ENCODE measurements at regions not wholly inside any gene's neighbourhood (a gene's known extent, or its start where the extent isn't known, plus 50 kb on each side); places are given as distances from the start of the nearest gene placed in this dataset.

DNA sequence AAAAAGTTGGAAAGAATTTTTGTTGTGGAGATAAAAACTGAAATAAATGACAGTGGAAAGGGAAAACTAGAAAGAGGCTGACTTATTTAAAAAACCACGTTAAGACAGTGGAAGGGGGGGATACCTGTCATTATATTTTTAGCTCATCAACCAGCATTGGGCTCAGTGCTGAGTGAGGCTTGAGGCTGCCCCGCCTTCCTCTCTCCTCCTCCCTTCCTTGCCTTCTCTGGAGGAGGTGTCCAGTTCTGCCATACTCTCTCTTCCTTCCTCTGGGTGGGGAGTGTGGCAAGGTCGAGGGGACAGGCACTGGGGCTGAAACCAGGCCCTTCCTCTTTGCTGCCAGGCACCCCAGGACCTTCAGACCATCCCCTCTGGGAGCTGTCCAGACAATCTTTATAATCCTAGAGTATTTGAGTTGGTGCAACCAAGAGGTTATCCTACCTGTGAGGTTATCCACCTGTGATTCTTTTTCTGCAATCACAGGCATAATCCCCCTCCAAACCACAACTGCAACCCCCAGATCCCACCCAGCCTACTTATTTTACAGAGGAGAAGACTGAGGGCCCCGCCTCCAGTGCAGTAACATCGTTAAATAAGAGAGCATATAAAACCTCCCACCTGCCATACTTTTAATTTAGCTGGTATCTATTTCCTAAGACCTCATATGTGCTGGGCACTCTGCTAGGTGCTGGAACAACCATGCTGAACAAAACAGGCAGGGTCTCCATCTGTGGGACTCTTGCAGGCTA is 578.5 kb downstream of the BUD13 start:
- DNase-seq: no peak

DNA sequence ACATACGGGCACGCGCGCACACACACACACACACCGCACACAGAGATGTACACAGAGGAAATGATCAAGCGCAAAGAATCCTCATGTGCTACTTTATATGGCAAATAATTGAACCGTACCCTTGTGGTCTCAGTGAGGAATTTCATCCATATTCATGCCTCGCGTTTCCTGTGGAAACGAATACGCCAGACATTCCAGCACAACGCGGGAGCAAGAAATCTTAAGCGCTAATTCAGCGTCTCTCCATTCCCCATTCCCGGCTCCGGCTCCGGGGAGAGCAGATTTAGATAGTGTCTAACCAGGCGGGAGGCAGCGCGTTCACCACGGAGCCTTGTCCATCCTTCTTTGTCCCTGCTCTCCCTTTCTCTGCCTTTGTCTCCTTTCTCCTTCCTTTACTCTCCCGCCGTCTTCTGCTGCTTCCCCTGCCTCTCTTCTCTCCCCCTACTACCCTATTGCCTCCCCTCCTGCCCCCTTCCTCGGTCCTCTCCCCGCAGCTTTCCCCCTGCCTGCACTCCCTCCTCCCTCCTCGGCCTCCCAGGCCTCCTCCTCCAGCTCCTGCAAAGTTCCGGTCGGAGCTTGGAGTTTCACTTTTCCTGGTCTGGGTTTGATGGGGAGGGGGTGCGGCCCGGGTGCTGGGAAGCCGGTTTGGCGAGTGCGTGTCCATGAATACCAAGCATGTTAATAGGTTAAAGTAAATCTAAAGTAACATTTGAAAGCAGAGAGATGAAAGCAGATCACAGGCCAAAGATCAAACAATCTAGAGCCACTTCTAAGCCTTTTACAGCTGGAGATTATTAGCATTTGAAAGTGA is 579.3 kb downstream of the BUD13 start:
- DNase-seq: peak; percentile 6

DNA sequence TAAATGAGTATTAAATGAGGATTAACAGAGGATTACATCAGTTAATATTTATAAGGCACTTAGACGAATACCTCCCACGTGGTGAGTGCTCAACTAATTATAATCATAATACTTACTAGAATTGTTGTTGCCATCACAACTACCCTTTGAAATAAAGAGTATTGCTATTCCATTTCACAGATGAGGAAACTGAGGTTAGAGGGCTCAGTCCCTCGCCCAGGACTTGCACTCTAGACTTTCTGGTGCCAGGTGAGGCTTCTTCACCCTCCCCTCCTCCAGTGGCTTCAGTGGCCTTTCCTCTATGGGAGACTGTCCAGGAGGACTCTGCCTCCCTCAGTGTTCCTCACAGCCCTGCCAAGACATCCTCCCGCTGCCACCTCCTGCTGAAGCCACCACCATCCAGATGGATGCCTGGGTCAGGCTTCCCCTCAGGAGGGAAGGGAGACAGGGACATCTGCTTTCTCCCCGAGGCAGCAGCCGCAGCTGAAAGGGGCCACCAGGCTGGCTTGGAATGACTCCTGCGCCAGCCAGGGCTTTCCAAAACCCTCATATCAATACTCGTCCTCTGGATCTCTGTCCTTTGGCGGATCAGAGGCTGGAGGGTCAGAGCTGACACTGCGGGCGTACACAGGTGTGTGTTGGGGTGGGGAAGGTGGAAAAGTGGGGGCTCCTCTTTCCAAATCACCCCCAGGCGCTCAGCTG is 580.1 kb downstream of the BUD13 start:
- no peak for DNase-seq

DNA sequence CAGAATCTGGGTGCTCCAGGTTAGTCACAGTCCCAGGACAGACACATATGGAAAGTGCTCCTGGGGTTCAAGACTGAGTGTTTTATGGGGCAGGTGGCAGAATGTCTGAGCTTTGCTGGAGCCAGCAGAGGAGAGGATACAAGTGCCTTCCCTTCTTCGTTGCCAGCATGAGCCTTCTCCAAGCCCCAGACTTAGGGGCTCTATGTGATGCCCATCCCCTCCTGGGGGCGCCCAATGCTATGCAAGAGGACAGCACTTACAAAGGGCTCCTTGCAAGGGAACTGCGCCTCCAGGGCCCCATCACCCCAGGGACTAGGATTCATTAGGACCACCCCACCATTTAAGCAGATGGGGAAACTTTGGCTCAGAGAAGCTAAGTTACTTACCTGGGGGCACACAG is 581.9 kb downstream of the BUD13 start:
- DNase-seq: no peak

DNA sequence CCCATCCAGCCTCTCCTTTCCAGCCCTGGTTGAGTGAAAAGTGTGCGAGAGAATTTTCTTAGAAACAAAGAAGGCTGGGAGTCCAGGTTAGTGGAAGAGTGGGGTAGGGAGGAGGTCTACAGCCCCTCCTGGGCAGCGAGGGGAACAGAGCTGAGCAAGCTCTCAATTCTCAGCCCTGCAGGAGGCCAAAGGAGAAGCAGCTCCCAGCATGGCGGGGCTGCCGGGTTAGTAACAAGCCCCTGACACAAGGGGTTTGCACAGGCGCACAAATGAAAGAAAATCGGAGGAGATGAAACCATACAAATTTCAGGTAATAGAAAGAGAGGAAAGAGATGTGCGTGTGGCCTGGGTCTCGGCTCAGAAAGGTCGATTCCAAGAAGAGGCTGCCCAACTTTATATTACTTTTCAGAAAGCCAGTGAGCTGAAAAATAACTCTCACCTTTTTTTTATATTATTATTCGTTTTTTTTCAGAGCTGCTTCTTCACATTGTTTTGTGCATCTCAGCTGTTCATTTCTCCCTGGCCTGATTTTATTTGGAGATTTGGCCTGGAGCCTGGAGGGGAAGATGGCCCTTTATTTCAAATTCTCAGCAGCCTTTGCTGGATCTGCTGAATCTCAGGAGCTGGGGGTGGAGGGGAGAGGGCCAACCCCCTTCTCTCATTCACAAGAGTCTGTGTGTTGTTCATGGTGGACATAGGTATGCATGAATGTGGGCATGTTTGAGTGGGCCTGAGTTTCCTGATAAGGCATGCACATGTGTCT is 583.2 kb downstream of the BUD13 start:
- no peak for DNase-seq

DNA sequence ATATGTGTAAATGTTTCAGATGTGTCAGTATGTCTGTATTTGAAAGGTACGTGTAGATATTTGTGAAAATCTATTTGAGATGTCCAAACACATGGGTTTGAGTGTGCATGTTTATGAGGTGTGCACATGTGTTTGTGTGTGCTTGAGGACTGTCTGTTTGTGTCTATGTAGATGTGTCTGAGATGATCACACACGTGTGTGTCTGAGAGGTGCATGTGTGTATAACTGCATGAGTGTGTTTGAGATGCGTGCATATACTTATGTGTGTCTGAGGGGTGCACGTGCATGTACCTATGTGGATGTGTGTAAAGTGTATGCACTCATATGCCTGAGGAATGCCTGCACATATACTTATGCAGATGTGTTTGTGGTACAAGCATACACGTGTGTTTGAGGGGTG is 584.4 kb downstream of the BUD13 start:
- DNase-seq: no peak

DNA sequence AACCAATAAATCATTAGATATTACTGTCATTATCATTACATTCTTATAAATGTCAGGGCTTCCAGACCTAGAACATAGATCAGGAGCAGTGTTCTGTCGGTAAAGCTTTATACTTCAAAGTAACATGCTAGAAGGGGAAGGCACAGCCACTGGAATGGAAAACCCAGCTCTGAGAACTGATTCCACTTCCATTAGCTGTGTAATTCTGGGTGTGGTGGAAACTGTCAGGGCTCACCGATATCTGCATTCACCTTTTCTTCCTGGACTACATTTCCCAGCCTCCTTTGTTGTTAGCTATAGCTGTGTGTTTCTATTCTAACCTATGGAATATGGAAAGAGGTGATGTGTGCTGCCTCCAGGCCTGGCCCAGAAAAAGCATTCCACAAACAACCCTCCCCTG is 585.8 kb downstream of the BUD13 start:
- no peak for DNase-seq

DNA sequence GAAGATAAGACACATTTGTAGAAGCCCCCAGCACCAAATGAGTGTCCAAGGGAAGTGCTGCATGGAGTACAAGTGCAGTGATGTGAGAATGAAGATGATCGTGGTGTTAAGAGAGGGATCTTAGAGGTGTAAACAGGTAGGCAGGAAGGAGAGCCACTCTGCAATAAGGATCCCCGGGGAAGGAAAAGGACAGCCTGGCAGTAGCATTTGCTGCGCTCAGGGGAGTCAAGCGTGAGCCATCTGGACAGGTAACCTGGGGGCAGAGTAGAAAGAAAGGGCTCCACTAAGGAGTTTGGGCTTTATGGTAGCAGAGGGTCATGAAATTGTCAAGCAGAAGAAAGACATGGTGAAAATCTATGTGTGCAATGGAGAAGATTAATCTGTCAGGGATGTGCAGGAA is 587.2 kb downstream of the BUD13 start:
- no peak for DNase-seq

DNA sequence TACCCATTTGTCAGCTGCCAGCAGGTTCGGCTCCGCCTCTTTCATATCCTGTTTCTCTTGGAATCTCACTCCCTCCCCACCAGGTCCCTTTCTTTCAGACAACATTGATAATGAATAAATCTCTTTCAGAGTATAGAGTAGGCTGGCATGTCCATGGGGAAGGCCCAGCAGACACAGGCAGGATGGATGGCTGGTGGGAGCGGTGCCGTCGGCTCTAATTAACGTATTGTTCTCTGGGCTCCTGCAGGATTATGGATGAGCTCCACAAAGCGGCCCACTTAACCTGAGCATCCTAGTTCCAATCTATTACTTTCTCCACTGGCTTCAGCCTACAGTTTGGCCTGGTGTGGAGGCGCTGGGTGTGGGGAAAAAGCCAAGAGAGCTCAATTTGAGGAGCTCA is 588.0 kb downstream of the BUD13 start:
- no peak for DNase-seq

DNA sequence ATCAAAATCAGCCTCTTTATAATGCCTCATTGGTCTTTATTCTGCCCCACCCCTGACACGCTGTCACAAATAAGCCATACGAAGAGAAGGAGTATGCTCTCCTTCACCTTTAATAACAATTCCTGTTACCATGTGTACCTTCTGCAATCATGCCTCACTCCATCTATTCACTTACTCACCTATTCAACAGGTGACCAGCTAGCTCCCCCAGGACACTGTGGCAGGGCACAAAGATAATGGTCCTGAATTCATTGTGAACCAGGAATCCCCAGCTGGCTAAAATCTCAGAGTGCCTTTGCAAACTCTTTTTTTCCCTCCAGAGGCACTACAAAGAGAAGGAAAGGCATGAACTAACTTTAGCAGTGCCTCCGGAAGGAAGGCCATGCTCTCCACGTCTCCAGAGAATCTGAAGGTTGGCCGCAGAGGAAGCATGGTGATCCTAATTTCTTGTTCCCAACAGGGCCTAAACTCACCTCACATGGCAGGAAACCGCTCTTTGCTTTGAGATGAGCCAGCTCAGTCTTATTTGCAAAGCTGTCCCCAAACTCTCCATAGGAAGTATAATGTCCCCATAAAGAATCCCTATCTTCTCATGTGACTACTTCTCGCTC is 590.3 kb downstream of the BUD13 start:
- no peak for DNase-seq

DNA sequence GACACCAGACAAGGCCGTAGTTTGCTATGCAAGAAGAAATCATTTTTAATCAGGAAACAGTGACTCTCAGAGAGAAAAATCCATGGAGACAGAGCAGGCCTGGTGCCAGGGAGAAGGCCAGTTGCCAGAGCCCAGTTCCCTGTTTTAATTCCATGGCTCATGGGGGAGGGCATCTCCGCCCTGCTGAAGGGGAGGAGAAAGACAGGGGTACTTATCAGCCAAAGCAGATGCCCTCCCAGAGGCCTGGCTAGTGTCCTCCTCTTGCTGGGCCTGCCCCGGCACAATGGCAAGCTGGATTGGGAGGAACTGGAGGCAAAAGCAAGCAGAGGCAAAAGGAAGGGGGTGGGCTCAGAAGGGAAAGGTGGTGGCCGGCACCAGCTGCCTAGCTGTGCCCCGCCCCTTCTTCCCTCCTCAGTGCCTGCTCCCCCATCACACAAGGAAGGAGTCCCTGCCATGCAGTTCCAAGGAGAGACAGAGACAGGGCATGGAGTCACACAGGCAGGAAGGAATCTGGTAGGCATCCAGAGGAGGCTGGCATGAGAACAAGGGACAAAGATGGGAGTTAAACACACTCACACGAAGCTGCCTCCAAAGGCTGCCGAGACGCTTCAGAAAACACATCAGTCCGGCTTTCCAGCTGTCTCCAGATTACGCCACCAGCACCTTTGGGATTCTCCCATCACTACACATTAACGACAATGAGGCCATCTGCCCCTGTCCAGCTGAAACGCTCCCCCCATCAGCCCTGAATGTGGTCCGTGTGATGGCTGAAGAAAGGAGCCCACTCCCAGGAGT is 591.8 kb downstream of the BUD13 start:
- no peak for DNase-seq

DNA sequence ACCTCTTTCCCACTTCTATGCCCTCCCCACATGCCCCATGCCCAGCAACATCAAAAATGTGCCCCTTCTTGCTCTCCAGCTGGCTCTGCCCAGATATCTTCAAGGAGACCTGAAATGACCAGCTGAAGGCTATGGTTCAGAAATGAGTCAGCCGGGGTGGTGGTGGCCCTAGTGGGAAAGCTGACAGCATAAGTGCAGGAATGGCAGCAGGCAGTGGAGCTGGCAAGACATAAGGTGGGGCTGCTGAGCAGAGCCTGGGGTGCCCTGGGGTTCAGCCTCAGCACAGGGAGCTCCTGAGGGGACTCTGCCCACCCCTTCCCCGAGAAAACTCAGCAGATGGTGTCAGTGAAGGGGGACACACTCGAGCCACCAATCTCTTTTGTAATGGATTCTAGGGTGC is 593.4 kb downstream of the BUD13 start:
- DNase-seq: no peak

DNA sequence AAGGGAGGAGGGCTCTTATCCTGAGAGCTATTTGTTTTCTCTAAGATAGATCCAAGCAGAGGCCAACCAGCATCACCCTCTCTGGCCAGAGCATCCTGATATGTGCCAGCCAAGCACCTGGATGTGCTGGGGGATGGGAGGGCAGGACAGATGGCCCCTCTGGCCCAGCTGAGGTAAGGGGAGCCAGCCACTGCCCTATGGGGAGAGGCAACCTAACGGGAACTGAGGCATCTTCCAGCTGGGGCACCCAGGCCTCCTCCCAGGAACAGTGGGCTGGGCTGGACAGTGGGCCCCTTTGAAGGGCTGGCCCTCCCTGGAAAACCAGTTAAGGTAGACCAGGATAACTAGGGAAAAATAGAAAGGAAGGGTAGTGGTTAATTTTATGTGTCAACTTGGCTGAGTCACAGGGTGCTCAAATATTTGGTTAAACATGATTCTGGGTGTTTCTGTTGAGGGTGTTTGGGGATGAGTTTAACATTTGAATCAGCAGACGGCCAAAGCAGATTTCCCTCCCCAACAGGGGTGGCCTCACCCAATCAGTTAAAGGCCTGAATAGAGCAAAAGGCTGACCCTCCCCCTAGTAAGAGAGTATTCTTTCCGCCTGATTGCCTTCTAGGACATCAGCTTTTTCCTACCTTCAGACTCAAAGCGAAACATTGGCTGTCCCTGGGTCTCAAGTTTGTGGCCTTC is 595.1 kb downstream of the BUD13 start:
- no peak for DNase-seq

DNA sequence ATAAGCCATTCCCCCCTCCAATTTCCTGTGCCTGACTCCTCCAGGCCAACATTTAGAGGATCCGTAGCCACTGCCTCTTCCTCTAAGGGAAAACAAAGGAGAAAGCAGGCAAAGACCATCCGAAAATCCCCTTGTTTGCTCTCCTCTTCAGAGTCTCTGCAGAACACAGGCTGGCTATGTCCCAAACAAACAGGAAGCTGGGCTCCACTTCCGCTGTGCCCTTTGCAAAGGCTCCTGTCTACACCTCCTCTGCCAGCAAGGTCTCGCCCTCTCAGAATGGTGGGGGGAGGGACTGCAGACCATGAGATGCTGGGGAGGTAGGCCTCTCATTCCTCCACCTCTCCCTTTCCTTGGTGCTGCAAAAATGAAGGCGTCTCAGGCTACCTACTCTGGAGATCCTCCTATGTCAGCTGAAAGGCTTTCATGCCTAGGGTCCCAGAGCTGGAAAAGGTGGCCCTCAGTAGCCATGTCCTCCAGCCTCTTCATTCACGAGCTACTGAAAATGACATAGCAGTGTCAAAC is 596.2 kb downstream of the BUD13 start:
- DNase-seq: no peak

DNA sequence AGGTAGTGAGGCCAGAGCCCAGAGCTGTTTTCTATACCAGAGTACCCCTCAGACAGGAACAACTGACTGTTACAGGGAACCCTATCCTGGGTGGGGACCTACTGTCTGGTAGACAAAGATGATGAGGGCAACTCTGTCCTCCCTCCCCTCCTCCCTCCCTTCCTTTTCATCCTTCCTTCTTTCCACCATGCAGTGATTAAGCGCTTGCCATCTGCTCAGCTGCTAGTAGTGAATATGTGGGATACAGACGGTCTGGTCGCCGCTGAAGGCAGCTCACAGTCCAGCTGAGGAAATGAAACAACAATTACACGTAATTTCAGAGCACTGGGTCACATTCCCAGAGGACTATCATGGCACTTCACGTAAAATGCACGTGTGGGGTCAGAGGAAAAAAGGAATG is 597.1 kb downstream of the BUD13 start:
- DNase-seq: no peak

DNA sequence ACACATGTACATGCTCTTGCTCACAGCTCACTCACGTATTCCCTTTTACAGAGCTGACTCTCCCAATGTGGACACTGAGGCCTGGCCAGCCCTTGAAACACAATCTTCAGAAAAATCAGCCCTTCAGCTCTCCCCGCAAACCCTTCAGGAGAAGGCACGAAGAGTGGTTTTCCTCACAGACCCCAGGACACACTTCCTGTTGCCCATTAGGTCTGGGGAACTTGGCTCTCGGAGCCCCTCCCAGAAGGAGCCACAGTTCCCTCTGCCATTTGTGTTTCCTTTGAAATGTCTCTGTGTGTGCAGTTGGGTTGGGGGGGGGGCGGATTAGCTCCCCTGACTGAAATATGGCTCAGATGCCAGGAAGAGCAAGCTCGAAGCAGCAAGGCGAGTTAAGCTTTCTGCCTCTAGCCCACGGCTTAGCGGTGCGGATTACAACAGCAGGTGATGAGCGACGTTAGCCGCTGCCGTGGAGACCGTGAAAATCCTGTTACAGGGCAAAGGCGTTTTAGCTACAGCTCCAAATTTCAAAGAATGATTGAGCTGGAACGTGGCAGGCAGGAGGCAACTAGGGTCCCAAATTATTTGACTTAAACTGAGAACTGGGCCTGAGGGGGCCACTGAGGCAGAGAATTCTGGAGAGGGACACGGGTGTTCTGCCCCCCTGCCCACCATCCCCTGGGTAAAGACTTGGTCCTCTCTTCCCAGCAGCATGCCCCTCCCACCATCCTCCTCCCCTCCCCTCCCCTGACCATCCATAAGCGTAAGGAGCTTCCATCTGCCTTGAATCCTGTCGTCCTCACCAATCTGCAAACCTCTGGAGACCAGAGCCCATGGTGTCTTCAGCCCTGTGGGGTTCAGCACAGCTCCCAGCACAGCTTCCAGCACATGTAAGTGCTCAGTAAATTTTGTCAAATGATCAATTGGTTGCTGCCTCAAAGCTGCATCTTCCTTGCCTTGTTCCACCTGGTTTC is 598.6 kb downstream of the BUD13 start:
- no peak for DNase-seq

DNA sequence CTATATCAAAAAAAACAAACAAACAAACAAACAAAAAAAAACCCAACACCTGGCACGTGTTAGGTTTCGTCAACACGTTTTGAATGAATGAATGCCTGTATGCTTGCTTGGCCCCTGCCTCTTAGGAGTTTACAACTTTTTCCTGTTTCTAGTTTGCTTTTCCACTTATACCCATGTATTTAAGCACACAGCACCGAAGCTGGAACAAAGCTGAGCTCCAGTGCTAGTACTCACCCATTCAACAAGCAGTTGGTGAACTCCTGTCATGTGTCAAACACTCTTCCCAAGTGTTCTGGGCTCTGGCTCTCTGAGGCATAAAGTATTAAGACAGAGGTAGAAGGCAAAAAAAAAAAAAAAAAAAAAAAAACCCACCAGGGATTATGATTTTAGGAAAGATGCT is 599.3 kb downstream of the BUD13 start:
- DNase-seq: no peak

DNA sequence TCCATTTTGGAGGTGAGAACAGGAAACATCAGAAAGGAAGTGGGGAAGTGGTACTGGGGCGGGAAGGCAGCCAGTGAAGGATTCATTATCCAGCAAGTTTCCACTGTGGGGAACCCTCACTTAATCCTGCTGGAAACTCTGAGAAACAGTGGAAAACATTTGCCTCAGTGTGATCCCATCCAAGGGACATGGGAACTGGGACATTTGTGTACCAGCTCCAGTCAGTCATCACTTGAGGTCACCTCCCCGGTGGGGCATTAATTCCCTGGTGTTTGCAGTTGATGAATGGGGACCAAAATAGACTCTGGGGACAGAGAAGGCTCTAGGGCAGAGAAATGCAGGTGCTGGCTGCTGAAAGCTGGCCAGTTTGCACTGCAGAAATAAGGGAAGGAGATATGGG is 599.9 kb downstream of the BUD13 start:
- DNase-seq: no peak

DNA sequence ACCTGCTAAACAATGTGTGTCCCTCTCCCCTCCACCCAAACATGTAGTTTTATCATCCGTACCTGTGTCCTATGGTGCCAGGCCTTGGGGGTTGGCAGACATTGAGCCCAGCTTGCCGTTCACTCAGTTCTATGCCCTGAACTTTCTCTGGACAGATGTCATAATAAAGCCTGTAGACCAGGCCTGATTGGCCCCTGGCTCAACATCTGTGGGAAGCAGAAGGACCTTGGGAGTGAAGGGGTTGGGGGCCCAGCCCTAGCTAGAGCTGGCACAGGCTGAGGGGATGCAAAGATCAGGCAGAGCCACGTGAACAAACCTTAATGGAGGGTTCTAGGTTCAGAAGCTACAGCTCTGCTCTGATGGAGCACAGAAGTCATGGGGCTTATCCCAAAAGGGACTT is 600.6 kb downstream of the BUD13 start:
- no peak for DNase-seq

All from EL (cell line).